Pancreas (tissue), 10 donors: ENCODE measurements at regions not wholly inside any gene's neighbourhood (a gene's known extent, or its start where the extent isn't known, plus 50 kb on each side); places are given as distances from the start of the nearest gene placed in this dataset.

Source experiments
- ATAC-seq, 4 donors: fragments of 200-7000 bp; cut with Tn5 transposase; one replicate each; pipeline versions ENCODE4 v1.8.0 to v1.9.1; 2020; ENCODE audit warnings: mild to moderate bottlenecking in 4 of 4, moderate library complexity in 4 of 4
- DNase-seq, 6 donors: peaks; one replicate each; pipeline ENCODE4 v3.0.0-alpha.2; 2020
- FAIRE-seq: peaks from 2 replicates; lab custom pipeline; 2012; peaks lifted over from hg19 to GRCh38; lab: Jason Lieb, UNC
- H3K27ac ChIP-seq, 4 donors: fragments of 200-600 bp; sonication (generic); 1 replicate in 3 of 4; 2 replicates in 1 of 4; pipeline versions ENCODE4 v1.5.0 to v1.8.0; 2020
- H3K27me3 ChIP-seq, 4 donors: fragments of 200-600 bp; one replicate each; pipeline ENCODE4 v1.8.0; 2021
- H3K36me3 ChIP-seq, 3 donors: fragments of 200-600 bp; sonication (generic) in 1 of 3; one replicate each; pipeline versions ENCODE4 v1.5.0 to v1.8.0; 2020 to 2021
- H3K4me1 ChIP-seq, 3 donors: fragments of 200-600 bp; one replicate each; pipeline ENCODE4 v1.8.0; 2021
- H3K4me3 ChIP-seq, 4 donors: fragments of 200-600 bp; sonication (generic) in 2 of 4; one replicate each; pipeline versions ENCODE4 v1.5.0 to v1.8.0; 2020 to 2021
- H3K9me3 ChIP-seq, 4 donors: fragments of 200-600 bp; one replicate each; pipeline ENCODE4 v1.8.0; 2021
- WGBS, 2 donors: extraction: QIAGEN DNeasy Blood & Tissue Kit; methylation state at CpG; one replicate each; pipeline ENCODE4 v1.1.7; 2013; 5-methylcytosine and 5-hydroxymethylcytosine counted together
- intact Hi-C, 3 donors: fragments of 100-400 bp; cut with DNase I; formaldehyde crosslinking; loops; one replicate each; pipeline versions ENCODE4 v1.11.1 to v1.14.2; 2022
- TF ChIP-seq, protein P1 (sequence below), 4 donors: fragments of 200-600 bp; sonication (generic) in 3 of 4; IDR thresholded peaks; one replicate each; pipeline versions ENCODE4 v1.5.0 to v1.8.0; 2021; ENCODE audit warnings: antibody characterized with exemption in 4 of 4
- donor health status: healthy with polysubstance abuse.
- donor health status: DM: no; HTN: no; CAD: no; lungs with moderate emphysema.
- donor health status: DM: no; HTN: no; CAD: no.
- donor health status: control.
- donor health status: control.
- donor health status: Bipolar disorder and iron deficiency.
- donor health status: DM: yes; HTN: yes; CAD: no.
- donor health status: DM: no; HTN: no; CAD: no.
- donor health status: DM: no; HTN: no; CAD: no.
- donor health status: DM: yes; HTN: yes; CAD: no.

DNA sequence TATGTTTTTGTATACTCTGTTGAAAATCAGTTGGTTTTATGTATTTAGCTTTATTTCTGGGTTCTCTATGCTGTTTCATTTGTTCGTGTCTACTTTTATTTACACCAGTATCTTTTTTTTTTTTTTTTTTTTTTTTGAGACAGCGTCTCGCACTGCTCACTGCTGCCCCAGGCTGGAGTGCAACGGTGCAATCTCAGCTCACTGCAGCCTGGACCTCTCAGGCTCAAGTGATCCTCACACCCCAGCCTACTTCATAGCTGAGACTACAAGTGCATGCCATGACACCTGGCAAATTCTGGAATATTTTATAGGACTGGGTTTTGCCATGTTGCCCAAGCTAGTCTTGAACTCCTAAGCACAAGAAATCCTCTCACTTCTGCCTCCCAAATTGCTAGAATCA lies 869.4 kb upstream of the CDH6 start:
- H3K27me3 ChIP-seq = no peaks in the 10 kb centered on the region
- H3K36me3 ChIP-seq = no peaks in the 10 kb centered on the region
- no peak overlapping the region for H3K4me3 ChIP-seq
- FAIRE-seq = no peak
- no peak for ATAC-seq
- 28% methylated on average over 4 of the region's 4 CpGs for WGBS, 2 donors
- H3K27ac ChIP-seq = no peak overlapping the region
- intact Hi-C loops = no loop called here
- TF ChIP-seq, protein P1, sequence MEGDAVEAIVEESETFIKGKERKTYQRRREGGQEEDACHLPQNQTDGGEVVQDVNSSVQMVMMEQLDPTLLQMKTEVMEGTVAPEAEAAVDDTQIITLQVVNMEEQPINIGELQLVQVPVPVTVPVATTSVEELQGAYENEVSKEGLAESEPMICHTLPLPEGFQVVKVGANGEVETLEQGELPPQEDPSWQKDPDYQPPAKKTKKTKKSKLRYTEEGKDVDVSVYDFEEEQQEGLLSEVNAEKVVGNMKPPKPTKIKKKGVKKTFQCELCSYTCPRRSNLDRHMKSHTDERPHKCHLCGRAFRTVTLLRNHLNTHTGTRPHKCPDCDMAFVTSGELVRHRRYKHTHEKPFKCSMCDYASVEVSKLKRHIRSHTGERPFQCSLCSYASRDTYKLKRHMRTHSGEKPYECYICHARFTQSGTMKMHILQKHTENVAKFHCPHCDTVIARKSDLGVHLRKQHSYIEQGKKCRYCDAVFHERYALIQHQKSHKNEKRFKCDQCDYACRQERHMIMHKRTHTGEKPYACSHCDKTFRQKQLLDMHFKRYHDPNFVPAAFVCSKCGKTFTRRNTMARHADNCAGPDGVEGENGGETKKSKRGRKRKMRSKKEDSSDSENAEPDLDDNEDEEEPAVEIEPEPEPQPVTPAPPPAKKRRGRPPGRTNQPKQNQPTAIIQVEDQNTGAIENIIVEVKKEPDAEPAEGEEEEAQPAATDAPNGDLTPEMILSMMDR (IDR thresholded peaks at IDR 0.05) = no peak
- H3K4me1 ChIP-seq = no peaks in the 10 kb centered on the region
- H3K9me3 ChIP-seq = no peaks in the 10 kb centered on the region
- no peak for DNase-seq

- no peaks in the 10 kb centered on the region for H3K27me3 ChIP-seq
- H3K36me3 ChIP-seq = no peaks in the 10 kb centered on the region
- FAIRE-seq = no peak
- intact Hi-C loops = no loop called here
- 30 to 42% methylated on average over 1 of the region's 1 CpG for WGBS, 2 donors
- no peaks in the 10 kb centered on the region for H3K4me1 ChIP-seq
- no peak overlapping the region for H3K4me3 ChIP-seq
- no peak overlapping the region for H3K27ac ChIP-seq
- no peaks in the 10 kb centered on the region for H3K9me3 ChIP-seq
- TF ChIP-seq, protein P1 (IDR thresholded peaks at IDR 0.05) = no peak
- no peak for ATAC-seq
- DNase-seq = no peak
Observed at GRCh38 chr5:30287890-30288289, 905.6 kb upstream of the CDH6 start.

DNA sequence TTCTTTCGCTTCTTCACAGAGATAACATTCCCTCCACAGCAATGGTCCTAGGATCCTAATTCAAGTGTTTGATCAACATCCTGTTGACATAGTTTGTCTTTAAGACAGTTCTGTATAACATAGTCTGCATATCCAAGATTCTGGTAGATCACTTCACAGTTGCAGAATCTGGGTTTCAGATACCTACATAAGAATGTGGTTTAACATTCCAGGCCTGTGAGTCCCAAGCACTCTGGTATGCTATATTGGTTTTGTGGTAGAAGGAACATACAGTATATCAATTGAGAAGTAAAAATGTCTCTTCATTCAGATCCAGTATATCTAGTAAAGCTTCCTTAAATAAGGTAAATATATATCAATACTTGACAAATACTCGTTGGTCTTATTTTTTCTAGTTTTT lies 914.2 kb upstream of the CDH6 start:
- Histone ChIP-seq H3K4me1 (no peaks in the 10 kb centered on the region), H3K9me3 (no peaks in the 10 kb centered on the region), H3K27ac (no peak overlapping the region), H3K4me3 (no peak overlapping the region), H3K27me3 (no peaks in the 10 kb centered on the region), H3K36me3 (no peaks in the 10 kb centered on the region)
- 63 to 80% methylated on average over 2 of the region's 2 CpGs for WGBS, 2 donors
- ATAC-seq (no peak), FAIRE-seq (no peak), DNase-seq (no peak)
- intact Hi-C loops = loop anchor here in 1 of 3 donors (10.0 kb wide), 1 partner anchor 64 kb away; no protein-coding TSS in a partner anchor
- TF ChIP-seq, protein P1 (IDR thresholded peaks at IDR 0.05) = no peak

DNA sequence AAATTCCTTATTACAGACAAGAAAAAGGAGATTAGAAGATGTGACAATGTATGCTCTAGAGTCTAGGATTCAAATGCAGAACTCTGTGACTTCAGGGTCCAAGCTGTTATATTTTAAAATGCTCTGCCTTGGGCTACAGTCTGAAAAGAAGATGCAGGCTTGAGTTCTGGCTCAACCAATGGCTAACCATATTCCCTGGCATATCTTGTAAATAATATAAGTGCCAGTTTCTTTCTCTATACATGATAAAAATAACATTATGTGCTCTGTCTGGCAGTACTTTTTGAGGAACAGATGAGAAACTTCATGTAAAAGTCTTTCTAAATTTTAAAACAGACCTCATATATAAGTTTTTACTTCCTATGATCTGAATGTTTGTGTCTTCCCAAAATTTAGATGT lies 926.5 kb upstream of the CDH6 start:
- Histone ChIP-seq H3K4me1 (no peaks in the 10 kb centered on the region), H3K9me3 (no peaks in the 10 kb centered on the region), H3K4me3 (no peak overlapping the region), H3K27me3 (no peaks in the 10 kb centered on the region), H3K36me3 (no peaks in the 10 kb centered on the region), H3K27ac (no peak overlapping the region)
- ATAC-seq = no peak
- no peak for DNase-seq
- intact Hi-C loops = no loop called here
- FAIRE-seq = no peak
- TF ChIP-seq, protein P1 (IDR thresholded peaks at IDR 0.05) = no peak

DNA sequence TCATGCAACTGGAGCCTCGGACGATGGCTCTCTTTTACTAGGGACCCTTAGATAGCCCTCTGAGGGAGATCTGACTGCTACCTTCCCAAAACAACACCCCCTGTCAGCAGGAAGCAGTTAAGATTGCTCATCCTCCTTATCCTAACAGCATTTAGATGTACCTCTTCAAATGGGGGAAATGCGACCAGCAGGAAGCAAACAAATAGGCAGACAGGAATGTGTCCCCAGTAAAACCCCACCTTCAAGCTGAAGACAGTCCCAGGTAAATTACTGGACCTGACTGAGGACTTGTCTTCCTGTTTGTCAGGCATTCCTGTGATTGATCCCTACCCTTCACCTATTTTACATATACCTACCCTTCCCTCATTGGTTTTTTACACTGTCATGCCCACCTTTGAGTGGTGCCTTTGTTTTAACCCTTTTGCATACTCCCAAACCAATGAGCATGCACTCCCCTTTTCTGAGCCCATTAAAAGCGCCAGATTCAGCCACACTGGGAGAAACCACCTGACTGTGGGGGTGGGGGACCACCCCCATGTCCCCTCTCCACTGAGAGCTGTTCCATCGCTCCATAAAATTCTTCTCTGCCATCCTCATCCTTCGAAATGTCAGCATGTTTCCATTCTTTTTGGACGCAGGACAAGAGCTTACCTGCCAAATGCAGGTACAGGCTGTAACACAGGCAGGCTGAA lies 954.0 kb upstream of the CDH6 start:
- Histone ChIP-seq H3K27me3 (no peaks in the 10 kb centered on the region), H3K9me3 (no peaks in the 10 kb centered on the region), H3K36me3 (no peaks in the 10 kb centered on the region), H3K4me3 (no peak overlapping the region), H3K4me1 (no peaks in the 10 kb centered on the region), H3K27ac (no peak overlapping the region)
- DNase-seq (no peak), FAIRE-seq (no peak), ATAC-seq (no peak)
- intact Hi-C loops = no loop called here
- WGBS, 2 donors = 46 to 48% methylated on average over 7 of the region's 7 CpGs
- TF ChIP-seq, protein P1 (IDR thresholded peaks at IDR 0.05) = no peak
